ENCODE measurements at regions not wholly inside any gene's neighbourhood (a gene's known extent, or its start where the extent isn't known, plus 50 kb on each side); places are given as distances from the start of the nearest gene placed in this dataset.

- H3K4me3 ChIP-seq (ENCODE audit: low read length) = no peak overlapping the region
- no peak for DNase-seq (ENCODE audit: low read depth)
- TF ChIP-seq CTCF (IDR thresholded peaks at IDR 0.05; ENCODE audit: insufficient read depth, low read depth, low read length, missing control alignments) = no peak
Observed at GRCh38 chr3:66817951-66818557, 180.1 kb upstream of the KBTBD8 start.

GRCh38 chr3:66819993-66820501, 178.1 kb upstream of the KBTBD8 start:
- no peak for DNase-seq (ENCODE audit: low read depth)
- TF ChIP-seq CTCF (IDR thresholded peaks at IDR 0.05; ENCODE audit: insufficient read depth, low read depth, low read length, missing control alignments) = no peak
- H3K4me3 ChIP-seq (ENCODE audit: low read length) = no peak overlapping the region

GRCh38 chr3:66822186-66823008, 175.7 kb upstream of the KBTBD8 start:
- peak; percentile 95 for TF ChIP-seq CTCF (IDR thresholded peaks at IDR 0.05; ENCODE audit: insufficient read depth, low read depth, low read length, missing control alignments)
- DNase-seq (ENCODE audit: low read depth) = peak; percentile 82

GRCh38 chr3:66823009-66823397, 175.1 kb upstream of the KBTBD8 start:
- no peak for TF ChIP-seq CTCF (IDR thresholded peaks at IDR 0.05; ENCODE audit: insufficient read depth, low read depth, low read length, missing control alignments)
- no peak overlapping the region for H3K4me3 ChIP-seq (ENCODE audit: low read length)
- DNase-seq (ENCODE audit: low read depth) = no peak

More at GRCh38 chr3:66822186-66823008, 175.7 kb upstream of the KBTBD8 start:
- no peak overlapping the region for H3K4me3 ChIP-seq (ENCODE audit: low read length)

DNA sequence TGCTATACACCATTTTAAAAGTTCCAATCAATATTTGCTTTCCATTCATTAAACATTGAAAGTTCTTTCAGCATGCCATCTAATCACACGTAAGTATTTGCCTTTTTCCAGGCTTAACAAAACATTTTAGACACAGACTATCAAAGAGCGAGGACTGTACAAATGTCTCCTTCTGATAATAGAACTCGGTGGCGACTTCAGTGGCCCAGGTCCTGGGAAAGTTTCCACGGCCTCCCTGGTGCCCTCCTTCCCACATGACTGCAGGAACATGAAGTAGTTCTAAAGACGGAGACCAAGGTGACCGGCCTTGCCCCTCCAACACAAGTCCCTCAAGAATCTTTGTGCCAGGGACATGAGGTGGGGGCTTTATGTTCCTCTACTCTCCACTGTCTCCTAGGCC, 174.6 kb upstream of the KBTBD8 start:
- no peak for TF ChIP-seq CTCF (IDR thresholded peaks at IDR 0.05; ENCODE audit: insufficient read depth, low read depth, low read length, missing control alignments)
- DNase-seq (ENCODE audit: low read depth) = no peak
- H3K4me3 ChIP-seq (ENCODE audit: low read length) = no peak overlapping the region

DNA sequence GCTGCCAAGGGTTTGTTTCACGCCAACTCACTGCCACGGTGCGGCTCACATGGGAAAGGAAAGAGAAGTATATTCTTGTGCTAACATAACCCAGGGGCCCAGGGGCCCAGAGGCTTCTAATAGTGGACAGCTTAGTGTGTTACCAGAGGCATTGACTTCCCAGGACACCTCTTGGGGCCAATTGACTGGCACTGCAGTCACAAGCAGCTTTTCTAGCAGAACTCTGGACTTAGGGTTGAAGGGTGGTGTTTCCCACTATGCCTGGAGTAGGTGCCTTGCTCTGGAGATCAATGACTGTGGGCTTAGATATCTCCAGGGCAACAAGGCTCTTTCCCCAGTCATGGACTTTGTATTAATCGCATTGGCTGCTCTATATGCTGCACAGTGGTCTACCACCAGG, 172.7 kb upstream of the KBTBD8 start:
- no peak overlapping the region for H3K4me3 ChIP-seq (ENCODE audit: low read length)
- no peak for TF ChIP-seq CTCF (IDR thresholded peaks at IDR 0.05; ENCODE audit: insufficient read depth, low read depth, low read length, missing control alignments)
- no peak for DNase-seq (ENCODE audit: low read depth)
